Astrocyte of the cerebellum (primary cell): ENCODE measurements at regions not wholly inside any gene's neighbourhood (a gene's known extent, or its start where the extent isn't known, plus 50 kb on each side); places are given as distances from the start of the nearest gene placed in this dataset.
"Not testable (repeated sequence)": the region's sequence is repeated elsewhere in the genome, so short reads cannot be mapped to it uniquely, and the experiment has no call there.

Experiments
- DNase-seq: peaks from one replicate; pipeline ENCODE4 v3.0.0-alpha.2; 2011; ENCODE audit warnings: low read depth
- H3K4me3 ChIP-seq: 2 replicates; pipeline ENCODE4 v1.5.1; 2011; ENCODE audit warnings: mild to moderate bottlenecking, low read depth, low read length, moderate library complexity
- CTCF ChIP-seq: IDR thresholded peaks from 2 replicates; pipeline ENCODE4 v1.5.1; 2012; ENCODE audit warnings: low read length, low read depth, moderate library complexity, mild to moderate bottlenecking; ENCODE audit errors: missing control alignments
- in situ Hi-C: cut with HindIII; loops from 2 replicates; pipeline ENCODE4 v1.10.0; 2017; ENCODE audit warnings: low sequenced_read_pairs

GRCh38 chr14:106714446-106715428, 1188.4 kb downstream of the TMEM121 start:
- DNase-seq, in situ Hi-C loops, H3K4me3 ChIP-seq: not testable (repeated sequence)

- DNase-seq, H3K4me3 ChIP-seq, in situ Hi-C loops: not testable (repeated sequence)
Observed at GRCh38 chr14:106717544-106717943, 1191.2 kb downstream of the TMEM121 start.

GRCh38 chr14:106719880-106720279, 1193.5 kb downstream of the TMEM121 start:
- DNase-seq, in situ Hi-C loops, H3K4me3 ChIP-seq: not testable (repeated sequence)

GRCh38 chr14:106721926-106722325, 1195.5 kb downstream of the TMEM121 start:
- H3K4me3 ChIP-seq, DNase-seq, in situ Hi-C loops: not testable (repeated sequence)

DNA sequence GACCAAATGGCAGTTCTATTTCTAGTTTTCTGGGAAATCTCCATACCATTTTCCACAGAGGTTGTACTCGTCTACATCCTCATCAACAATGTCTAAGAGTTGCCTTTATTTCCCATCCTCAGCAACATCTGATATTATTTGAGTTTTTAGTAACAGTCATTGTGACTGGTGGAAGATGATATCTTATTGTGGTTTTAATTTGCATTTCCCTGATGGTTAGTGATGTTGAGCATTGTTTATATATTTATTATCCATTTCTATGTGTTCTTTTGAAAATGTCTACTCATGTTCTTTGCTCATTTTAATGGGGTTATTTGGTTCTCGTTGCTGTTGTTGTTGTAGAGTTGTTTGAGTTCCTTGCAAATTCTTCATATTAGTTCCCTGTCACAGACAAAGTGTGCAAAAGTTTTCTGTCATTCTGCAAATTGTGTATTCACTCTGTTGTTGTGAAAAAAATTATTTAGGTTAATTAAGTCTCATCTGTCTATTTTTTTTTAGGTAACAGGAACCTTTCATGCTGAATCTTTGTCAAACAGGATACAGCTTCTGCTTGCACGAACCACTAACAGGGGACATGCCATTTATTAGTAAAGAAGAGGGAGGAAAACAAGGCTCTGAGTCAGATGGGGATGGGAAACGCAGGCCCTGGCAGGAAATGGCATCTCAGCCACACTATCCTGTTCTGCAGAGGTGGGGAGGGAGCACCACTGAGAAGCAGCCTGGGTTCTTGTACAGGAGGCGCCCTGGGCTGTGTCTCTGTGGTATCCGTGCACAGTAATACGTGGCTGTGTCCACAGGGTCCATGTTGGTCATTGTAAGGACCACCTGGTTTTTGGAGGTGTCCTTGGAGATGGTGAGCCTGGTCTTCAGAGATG, 1196.7 kb downstream of the TMEM121 start:
- DNase-seq, H3K4me3 ChIP-seq, in situ Hi-C loops: not testable (repeated sequence)

- in situ Hi-C loops, DNase-seq, H3K4me3 ChIP-seq: not testable (repeated sequence)
Observed at GRCh38 chr14:106727962-106728361, 1201.6 kb downstream of the TMEM121 start.

DNA sequence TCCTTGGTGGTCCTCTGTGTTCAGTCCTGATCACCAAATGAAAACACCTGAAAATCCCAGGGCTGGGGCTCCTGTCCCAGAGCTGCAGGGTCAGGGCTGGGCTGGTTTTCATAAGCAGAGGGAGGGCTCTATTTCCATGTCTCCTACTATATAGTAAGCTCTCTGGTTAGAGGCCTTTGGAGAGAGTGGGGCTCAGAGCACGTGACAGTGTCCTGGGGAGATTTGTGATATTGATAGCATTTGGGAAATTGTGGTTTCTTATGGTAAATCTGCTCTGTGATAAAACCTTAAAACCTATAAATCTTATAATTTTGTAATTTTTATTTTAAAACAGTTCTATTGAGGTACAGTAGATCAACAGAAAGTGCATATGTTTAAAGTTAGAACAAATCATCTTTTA, 1202.2 kb downstream of the TMEM121 start:
- TF ChIP-seq CTCF = no peak

DNA sequence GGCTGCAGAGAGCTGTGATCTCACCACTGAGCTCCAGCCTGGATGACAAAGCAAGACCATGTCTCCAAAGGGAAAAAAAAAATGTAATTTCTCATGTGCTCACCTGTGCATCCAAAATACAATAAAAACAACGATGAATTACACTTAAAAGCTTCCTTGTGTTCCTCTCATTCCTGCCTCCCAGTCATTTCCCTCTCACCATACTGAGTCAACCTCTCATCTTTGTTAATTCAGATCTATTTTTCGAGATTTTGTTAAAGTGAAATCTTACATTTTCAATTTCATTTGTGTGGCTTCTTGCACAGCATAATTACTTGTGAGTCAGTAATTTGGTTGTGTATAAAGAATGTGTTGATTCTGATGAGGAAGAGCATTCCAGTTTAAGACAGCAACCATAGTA, 1203.2 kb downstream of the TMEM121 start:
- H3K4me3 ChIP-seq = no peak overlapping the region
- no peak for DNase-seq
- TF ChIP-seq CTCF = no peak
- in situ Hi-C loops = no loop called here

More for the DNA sequence above, 1202.2 kb downstream of the TMEM121 start:
- in situ Hi-C loops = no loop called here
- no peak for DNase-seq
- H3K4me3 ChIP-seq = no peak overlapping the region

GRCh38 chr14:106733771-106734170, 1207.4 kb downstream of the TMEM121 start:
- no peak overlapping the region for H3K4me3 ChIP-seq
- in situ Hi-C loops = no loop called here
- no peak for TF ChIP-seq CTCF
- no peak for DNase-seq
